Glomerular visceral epithelial cell (primary cell): ENCODE measurements at regions not wholly inside any gene's neighbourhood (a gene's known extent, or its start where the extent isn't known, plus 50 kb on each side); places are given as distances from the start of the nearest gene placed in this dataset.
"Not testable (repeated sequence)": the region's sequence is repeated elsewhere in the genome, so short reads cannot be mapped to it uniquely, and the experiment has no call there.

Experiments
- DNase-seq: peaks from one replicate; pipeline ENCODE4 v3.0.0-alpha.2; 2016; ENCODE audit errors: extremely low spot score

- no peak for DNase-seq
These were observed 131.0 kb downstream of the SMIM20 start for GRCh38 chr4:26044983-26045382.

GRCh38 chr4:26047795-26048194, 133.8 kb downstream of the SMIM20 start:
- no peak for DNase-seq

- DNase-seq, result peak; percentile 20
These were observed 134.4 kb downstream of the SMIM20 start for GRCh38 chr4:26048378-26048882.

- no peak for DNase-seq
These were observed 134.9 kb downstream of the SMIM20 start for GRCh38 chr4:26048950-26049349.

GRCh38 chr4:26049447-26049846, 135.4 kb downstream of the SMIM20 start:
- no peak for DNase-seq

GRCh38 chr4:26050212-26050643, 136.2 kb downstream of the SMIM20 start:
- DNase-seq, result no peak

GRCh38 chr4:26050671-26051070, 136.7 kb downstream of the SMIM20 start:
- DNase-seq, result peak; percentile 56

- no peak for DNase-seq
These were observed 137.2 kb downstream of the SMIM20 start for GRCh38 chr4:26051240-26051639.

GRCh38 chr4:26052663-26053541, 138.9 kb downstream of the SMIM20 start:
- DNase-seq, result no peak

GRCh38 chr4:26053761-26054160, 139.7 kb downstream of the SMIM20 start:
- no peak for DNase-seq

GRCh38 chr4:26055855-26056254, 141.8 kb downstream of the SMIM20 start:
- no peak for DNase-seq

GRCh38 chr4:26056406-26056805, 142.4 kb downstream of the SMIM20 start:
- DNase-seq, result no peak

- DNase-seq, result not testable (repeated sequence)
These were observed 143.8 kb downstream of the SMIM20 start for GRCh38 chr4:26057839-26058238.

GRCh38 chr4:26058537-26058936, 144.5 kb downstream of the SMIM20 start:
- DNase-seq, result no peak

GRCh38 chr4:26059391-26060154, 145.6 kb downstream of the SMIM20 start:
- no peak for DNase-seq

GRCh38 chr4:26060286-26060685, 146.3 kb downstream of the SMIM20 start:
- no peak for DNase-seq

GRCh38 chr4:26061248-26061986, 147.4 kb downstream of the SMIM20 start:
- DNase-seq, result peak; percentile 45

- no peak for DNase-seq
These were observed 148.2 kb downstream of the SMIM20 start for GRCh38 chr4:26062215-26062614.

- DNase-seq, result not testable (repeated sequence)
These were observed 150.0 kb downstream of the SMIM20 start for GRCh38 chr4:26064009-26064408.

GRCh38 chr4:26065833-26066232, 151.8 kb downstream of the SMIM20 start:
- DNase-seq, result no peak

- no peak for DNase-seq
These were observed 153.0 kb downstream of the SMIM20 start for GRCh38 chr4:26067035-26067434.

GRCh38 chr4:26069218-26069617, 155.2 kb downstream of the SMIM20 start:
- peak; percentile 41 for DNase-seq
